ENCODE measurements at regions not wholly inside any gene's neighbourhood (a gene's known extent, or its start where the extent isn't known, plus 50 kb on each side); places are given as distances from the start of the nearest gene placed in this dataset.

- Histone ChIP-seq H3K9me3 (ENCODE audit: low read length) (no peaks in the 10 kb centered on the region), H4K20me1 (ENCODE audit: insufficient read depth, low read length) (no peaks in the 10 kb centered on the region), H3K36me3 (ENCODE audit: insufficient read depth, low read length) (no peaks in the 10 kb centered on the region), H3K27ac (ENCODE audit: low read depth, low read length, poor library complexity, severe bottlenecking) (no peak overlapping the region), H3K79me2 (ENCODE audit: insufficient read depth, low read depth, low read length) (no peaks in the 10 kb centered on the region), H3K4me3 (ENCODE audit: low read depth, low read length, poor library complexity, severe bottlenecking) (no peak overlapping the region), H2AFZ (ENCODE audit: low read length) (no peak overlapping the region), H3K4me1 (ENCODE audit: insufficient read depth, low read length, poor library complexity, severe bottlenecking) (no peaks in the 10 kb centered on the region), H3K9me2 (ENCODE audit: insufficient read depth, low read length) (no peaks in the 10 kb centered on the region), H3K4me2 (ENCODE audit: low read length) (no peak overlapping the region)
- no peak for DNase-seq (ENCODE audit: low spot score)
- BruUV-seq (replicated peaks) = no TSS peak
- POLR2A ChIA-PET = no interaction called here
- intact Hi-C loops (cut with micrococcal nuclease; ENCODE audit: unreplicated experiment) = no loop called here
- CTCF ChIA-PET (ENCODE audit: unreplicated experiment) = interaction anchor here (0.6 kb wide), 1 partner anchor 12 kb away, joined by 3 read pairs; no protein-coding TSS in a partner anchor
- TF ChIP-seq CTCF (conservative IDR thresholded peaks at IDR 0.05; ENCODE audit: low read length) (no peak), EZH2phosphoT487 (IDR thresholded peaks at IDR 0.05; ENCODE audit: borderline replicate concordance, low read depth, low read length) (no peak)
Measured at GRCh38 chr15:48061605-48062004, 59.2 kb upstream of the SLC24A5 start.

DNA sequence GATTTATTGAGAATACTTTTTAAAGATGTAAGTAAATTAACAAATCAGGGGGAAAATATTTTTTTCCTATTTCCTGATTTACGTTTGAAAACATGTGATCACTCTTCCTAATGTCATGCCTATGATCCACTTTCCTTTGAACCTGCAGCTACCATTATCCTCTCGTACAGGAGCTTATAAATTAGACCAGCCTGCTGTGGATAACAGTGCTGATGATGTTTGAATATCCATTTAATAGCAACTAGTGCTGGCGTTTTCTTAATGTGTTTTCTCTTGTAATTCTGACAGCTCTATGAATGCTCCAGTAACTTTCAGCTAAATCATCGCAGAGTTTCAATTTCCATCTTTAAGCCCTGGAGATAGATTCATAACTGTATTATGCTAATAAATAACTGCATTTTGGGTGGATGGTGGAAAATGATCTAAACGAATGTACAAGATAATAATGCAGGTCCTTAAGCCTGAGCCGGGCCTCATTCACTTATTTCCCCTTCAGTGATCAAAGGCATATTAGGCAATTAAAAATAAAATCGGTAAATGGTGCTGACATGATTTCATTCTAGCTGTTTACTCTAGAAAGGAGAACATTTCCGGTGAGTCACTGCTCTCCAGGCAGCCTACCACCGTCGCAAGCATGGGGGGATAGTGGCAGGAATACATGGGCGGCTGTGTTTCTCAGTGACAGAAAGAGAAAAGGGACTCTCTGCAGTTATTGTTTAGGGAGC is 58.5 kb upstream of the SLC24A5 start:
- TF ChIP-seq EZH2phosphoT487 (IDR thresholded peaks at IDR 0.05; ENCODE audit: borderline replicate concordance, low read depth, low read length) (no peak), CTCF (conservative IDR thresholded peaks at IDR 0.05; ENCODE audit: low read length) (no peak)
- Histone ChIP-seq H3K4me2 (ENCODE audit: low read length) (no peak overlapping the region), H3K9me2 (ENCODE audit: insufficient read depth, low read length) (no peaks in the 10 kb centered on the region), H3K79me2 (ENCODE audit: insufficient read depth, low read depth, low read length) (no peaks in the 10 kb centered on the region), H4K20me1 (ENCODE audit: insufficient read depth, low read length) (no peaks in the 10 kb centered on the region), H3K36me3 (ENCODE audit: insufficient read depth, low read length) (no peaks in the 10 kb centered on the region), H3K9me3 (ENCODE audit: low read length) (no peaks in the 10 kb centered on the region), H3K4me1 (ENCODE audit: insufficient read depth, low read length, poor library complexity, severe bottlenecking) (no peaks in the 10 kb centered on the region), H2AFZ (ENCODE audit: low read length) (no peak overlapping the region), H3K27ac (ENCODE audit: low read depth, low read length, poor library complexity, severe bottlenecking) (no peak overlapping the region), H3K4me3 (ENCODE audit: low read depth, low read length, poor library complexity, severe bottlenecking) (no peak overlapping the region)
- no TSS peak for BruUV-seq (replicated peaks)
- ChIA-PET CTCF (ENCODE audit: unreplicated experiment) (no interaction called here), POLR2A (interaction anchor here (0.7 kb wide), 3 partner anchors 97 to 862 kb away, joined by 3 to 5 read pairs (median 3); no protein-coding TSS in a partner anchor)
- no peak for DNase-seq (ENCODE audit: low spot score)
- intact Hi-C loops (cut with micrococcal nuclease; ENCODE audit: unreplicated experiment) = no loop called here

- TF ChIP-seq CTCF (conservative IDR thresholded peaks at IDR 0.05; ENCODE audit: low read length) = no peak
- no peak for TF ChIP-seq EZH2phosphoT487 (IDR thresholded peaks at IDR 0.05; ENCODE audit: borderline replicate concordance, low read depth, low read length)
- BruUV-seq (replicated peaks) = no TSS peak
- Histone ChIP-seq H3K79me2 (ENCODE audit: insufficient read depth, low read depth, low read length) (no peaks in the 10 kb centered on the region), H4K20me1 (ENCODE audit: insufficient read depth, low read length) (no peaks in the 10 kb centered on the region), H3K4me3 (ENCODE audit: low read depth, low read length, poor library complexity, severe bottlenecking) (no peak overlapping the region), H3K4me1 (ENCODE audit: insufficient read depth, low read length, poor library complexity, severe bottlenecking) (no peaks in the 10 kb centered on the region), H3K9me3 (ENCODE audit: low read length) (no peaks in the 10 kb centered on the region), H3K4me2 (ENCODE audit: low read length) (no peak overlapping the region), H3K27ac (ENCODE audit: low read depth, low read length, poor library complexity, severe bottlenecking) (no peak overlapping the region), H3K36me3 (ENCODE audit: insufficient read depth, low read length) (no peaks in the 10 kb centered on the region), H3K9me2 (ENCODE audit: insufficient read depth, low read length) (no peaks in the 10 kb centered on the region), H2AFZ (ENCODE audit: low read length) (no peak overlapping the region)
- POLR2A ChIA-PET = interaction anchor here (0.7 kb wide), 3 partner anchors 98 to 162 kb away, joined by 3 to 5 read pairs (median 3); no protein-coding TSS in a partner anchor
- CTCF ChIA-PET (ENCODE audit: unreplicated experiment) = no interaction called here
- intact Hi-C loops (cut with micrococcal nuclease; ENCODE audit: unreplicated experiment) = no loop called here
- DNase-seq (ENCODE audit: low spot score) = no peak
Measured at GRCh38 chr15:48063411-48063985, 57.3 kb upstream of the SLC24A5 start.

All from OCI-LY7 (cell line).